Smooth muscle cell (in vitro differentiated cells): ENCODE measurements at regions not wholly inside any gene's neighbourhood (a gene's known extent, or its start where the extent isn't known, plus 50 kb on each side); places are given as distances from the start of the nearest gene placed in this dataset.

Experiments
- DNase-seq: peaks from one replicate; lab custom pipeline; 2025; ENCODE audit not compliant: unreplicated experiment; lab: John Stamatoyannopoulos, UW
- H2AFZ ChIP-seq: fragments of 200-600 bp; sonication (generic); 2 replicates; pipeline ENCODE4 v1.6.0; 2016; ENCODE audit warnings: antibody characterized with exemption, low read depth, mild to moderate bottlenecking
- H3F3A ChIP-seq: fragments of 200-600 bp; sonication (generic); 2 replicates; pipeline ENCODE4 v1.6.0; 2017; ENCODE audit warnings: antibody characterized with exemption, low read depth
- H3K27ac ChIP-seq: fragments of 200-600 bp; sonication (generic); 2 replicates; pipeline ENCODE4 v1.5.1; 2016; ENCODE audit warnings: low read depth, mild to moderate bottlenecking
- H3K27me3 ChIP-seq: fragments of 200-600 bp; sonication (generic); 2 replicates; pipeline ENCODE4 v1.6.1; 2016; ENCODE audit warnings: low read depth, mild to moderate bottlenecking
- H3K36me3 ChIP-seq: fragments of 200-600 bp; sonication (generic); 2 replicates; pipeline ENCODE4 v1.5.1; 2016; ENCODE audit warnings: low read depth
- H3K4me1 ChIP-seq: fragments of 200-600 bp; sonication (generic); 2 replicates; pipeline ENCODE4 v1.5.1; 2016; ENCODE audit warnings: low read depth
- H3K4me2 ChIP-seq: fragments of 200-600 bp; sonication (generic); 2 replicates; pipeline ENCODE4 v1.6.0; 2016; ENCODE audit warnings: mild to moderate bottlenecking
- H3K4me3 ChIP-seq: fragments of 200-600 bp; sonication (generic); 2 replicates; pipeline ENCODE4 v1.5.1; 2016; ENCODE audit warnings: mild to moderate bottlenecking
- H3K79me2 ChIP-seq: fragments of 200-600 bp; sonication (generic); 2 replicates; pipeline ENCODE4 v1.6.0; 2016; ENCODE audit warnings: low read depth, mild to moderate bottlenecking
- H3K9ac ChIP-seq: fragments of 200-600 bp; sonication (generic); 2 replicates; pipeline ENCODE4 v1.6.0; 2016; ENCODE audit warnings: low read depth
- H3K9me3 ChIP-seq: fragments of 200-600 bp; sonication (generic); replicated peaks from 2 replicates; pipeline ENCODE4 v1.5.1; 2016; ENCODE audit warnings: low read depth
- H4K20me1 ChIP-seq: fragments of 200-600 bp; sonication (generic); 2 replicates; pipeline ENCODE4 v1.6.0; 2016; ENCODE audit warnings: low read depth
- CTCF ChIP-seq: fragments of 200-600 bp; sonication (generic); IDR thresholded peaks from 2 replicates; pipeline ENCODE4 v1.5.1; 2017; ENCODE audit warnings: borderline replicate concordance, mild to moderate bottlenecking, antibody characterized with exemption; ENCODE audit not compliant: insufficient read depth, poor library complexity, severe bottlenecking
- WGBS: methylation state at CpG from one replicate; pipeline ENCODE4 v1.1.7; 2016; ENCODE audit warnings: low lambda C conversion rate; 5-methylcytosine and 5-hydroxymethylcytosine counted together

GRCh38 chr1:87707411-87707810, 378.7 kb downstream of the LMO4 start:
- H3K4me3 ChIP-seq = no peak overlapping the region
- peaks cover 4% of the 10 kb centered on the region for H3F3A ChIP-seq
- no peak overlapping the region for H2AFZ ChIP-seq
- no peaks in the 10 kb centered on the region for H3K27me3 ChIP-seq
- no peak for DNase-seq
- no peaks in the 10 kb centered on the region for H3K79me2 ChIP-seq
- H3K27ac ChIP-seq = peak overlapping the region; percentile 5
- no peak overlapping the region for H3K4me2 ChIP-seq
- peaks cover 7% of the 10 kb centered on the region for H3K4me1 ChIP-seq
- TF ChIP-seq CTCF = no peak
- no peaks in the 10 kb centered on the region for H3K9me3 ChIP-seq
- 80% methylated on average over 7 of the region's 7 CpGs for WGBS
- no peaks in the 10 kb centered on the region for H3K36me3 ChIP-seq
- H4K20me1 ChIP-seq = no peaks in the 10 kb centered on the region
- no peak overlapping the region for H3K9ac ChIP-seq

- H3F3A ChIP-seq = peaks cover 7% of the 10 kb centered on the region
- 53% methylated on average over 2 of the region's 2 CpGs for WGBS
- no peaks in the 10 kb centered on the region for H3K27me3 ChIP-seq
- peak overlapping the region; percentile 19 for H3K4me2 ChIP-seq
- peak overlapping the region; percentile 11 for H3K27ac ChIP-seq
- H3K9ac ChIP-seq = no peak overlapping the region
- H4K20me1 ChIP-seq = no peaks in the 10 kb centered on the region
- H3K4me1 ChIP-seq = peaks cover 12% of the 10 kb centered on the region
- H3K36me3 ChIP-seq = no peaks in the 10 kb centered on the region
- no peak for DNase-seq
- H3K79me2 ChIP-seq = no peaks in the 10 kb centered on the region
- no peak overlapping the region for H3K4me3 ChIP-seq
- no peak for TF ChIP-seq CTCF
- no peak overlapping the region for H2AFZ ChIP-seq
- no peaks in the 10 kb centered on the region for H3K9me3 ChIP-seq
Observed at GRCh38 chr1:87712261-87713010, 383.8 kb downstream of the LMO4 start.

- no peak overlapping the region for H3K9ac ChIP-seq
- no peak overlapping the region for H2AFZ ChIP-seq
- peaks cover 18% of the 10 kb centered on the region for H3K4me1 ChIP-seq
- H3F3A ChIP-seq = peaks cover 7% of the 10 kb centered on the region
- no peaks in the 10 kb centered on the region for H3K9me3 ChIP-seq
- no peaks in the 10 kb centered on the region for H3K27me3 ChIP-seq
- 96% methylated on average over 2 of the region's 2 CpGs for WGBS
- H3K4me2 ChIP-seq = no peak overlapping the region
- no peak overlapping the region for H3K4me3 ChIP-seq
- H3K79me2 ChIP-seq = no peaks in the 10 kb centered on the region
- no peaks in the 10 kb centered on the region for H3K36me3 ChIP-seq
- H4K20me1 ChIP-seq = no peaks in the 10 kb centered on the region
- no peak for TF ChIP-seq CTCF
- no peak overlapping the region for H3K27ac ChIP-seq
- no peak for DNase-seq
Observed at GRCh38 chr1:87714278-87714677, 385.6 kb downstream of the LMO4 start.

- no peak overlapping the region for H3K27ac ChIP-seq
- no peak for DNase-seq
- 82% methylated on average over 3 of the region's 3 CpGs for WGBS
Observed at GRCh38 chr1:87715052-87715451, 386.4 kb downstream of the LMO4 start.

More at GRCh38 chr1:87715052-87715451, 386.4 kb downstream of the LMO4 start:
- no peak overlapping the region for H3K4me2 ChIP-seq
- H3F3A ChIP-seq = peaks cover 7% of the 10 kb centered on the region
- no peak overlapping the region for H3K4me3 ChIP-seq
- no peaks in the 10 kb centered on the region for H3K27me3 ChIP-seq
- H3K9me3 ChIP-seq = no peaks in the 10 kb centered on the region
- peaks cover 18% of the 10 kb centered on the region for H3K4me1 ChIP-seq
- H4K20me1 ChIP-seq = no peaks in the 10 kb centered on the region
- no peaks in the 10 kb centered on the region for H3K79me2 ChIP-seq
- H3K36me3 ChIP-seq = no peaks in the 10 kb centered on the region
- no peak overlapping the region for H2AFZ ChIP-seq
- H3K9ac ChIP-seq = no peak overlapping the region
- TF ChIP-seq CTCF = no peak
